GM13976 (cell line): ENCODE measurements at regions not wholly inside any gene's neighbourhood (a gene's known extent, or its start where the extent isn't known, plus 50 kb on each side); places are given as distances from the start of the nearest gene placed in this dataset.

ENCODE experiments used
- DNase-seq: peaks from one replicate; pipeline ENCODE4 v3.0.0; 2012; ENCODE audit warnings: low spot score
- in situ Hi-C: fragments of 300-500 bp; cut with MboI; formaldehyde crosslinking; loops from one replicate; pipeline ENCODE4 v1.12.0; 2022; ENCODE audit warnings: low sequenced_read_pairs, mixed read lengths, inconsistent platforms; ENCODE audit not compliant: unreplicated experiment
- TF ChIP-seq, protein P1 (sequence below): IDR thresholded peaks from 2 replicates; pipeline ENCODE4 v1.5.1; 2012; ENCODE audit warnings: borderline replicate concordance, mild to moderate bottlenecking; ENCODE audit not compliant: insufficient read depth; ENCODE audit errors: extremely low read depth, missing control alignments, control extremely low read depth

DNA sequence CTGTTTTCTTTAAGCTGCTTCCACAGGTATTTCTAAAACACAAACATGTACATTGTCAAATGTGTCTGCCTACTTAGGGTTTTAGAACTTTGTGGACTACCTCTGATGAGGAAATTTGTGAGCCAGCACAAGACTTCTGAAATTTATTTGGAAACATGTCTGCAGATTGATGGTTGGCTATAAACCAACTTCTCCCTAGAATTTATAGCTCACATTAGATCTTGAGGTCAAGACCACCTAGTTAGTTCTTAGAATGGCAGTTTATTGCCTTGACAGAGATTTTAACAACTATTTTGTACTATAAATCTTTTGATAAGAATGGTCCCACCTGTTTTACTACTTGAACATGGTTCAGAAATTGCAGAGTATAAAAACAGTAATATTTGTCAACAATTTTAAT lies 72.7 kb upstream of the AADAT start:
- in situ Hi-C loops, result no loop called here
- TF ChIP-seq, protein P1, sequence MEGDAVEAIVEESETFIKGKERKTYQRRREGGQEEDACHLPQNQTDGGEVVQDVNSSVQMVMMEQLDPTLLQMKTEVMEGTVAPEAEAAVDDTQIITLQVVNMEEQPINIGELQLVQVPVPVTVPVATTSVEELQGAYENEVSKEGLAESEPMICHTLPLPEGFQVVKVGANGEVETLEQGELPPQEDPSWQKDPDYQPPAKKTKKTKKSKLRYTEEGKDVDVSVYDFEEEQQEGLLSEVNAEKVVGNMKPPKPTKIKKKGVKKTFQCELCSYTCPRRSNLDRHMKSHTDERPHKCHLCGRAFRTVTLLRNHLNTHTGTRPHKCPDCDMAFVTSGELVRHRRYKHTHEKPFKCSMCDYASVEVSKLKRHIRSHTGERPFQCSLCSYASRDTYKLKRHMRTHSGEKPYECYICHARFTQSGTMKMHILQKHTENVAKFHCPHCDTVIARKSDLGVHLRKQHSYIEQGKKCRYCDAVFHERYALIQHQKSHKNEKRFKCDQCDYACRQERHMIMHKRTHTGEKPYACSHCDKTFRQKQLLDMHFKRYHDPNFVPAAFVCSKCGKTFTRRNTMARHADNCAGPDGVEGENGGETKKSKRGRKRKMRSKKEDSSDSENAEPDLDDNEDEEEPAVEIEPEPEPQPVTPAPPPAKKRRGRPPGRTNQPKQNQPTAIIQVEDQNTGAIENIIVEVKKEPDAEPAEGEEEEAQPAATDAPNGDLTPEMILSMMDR, result no peak
- no peak for DNase-seq

DNA sequence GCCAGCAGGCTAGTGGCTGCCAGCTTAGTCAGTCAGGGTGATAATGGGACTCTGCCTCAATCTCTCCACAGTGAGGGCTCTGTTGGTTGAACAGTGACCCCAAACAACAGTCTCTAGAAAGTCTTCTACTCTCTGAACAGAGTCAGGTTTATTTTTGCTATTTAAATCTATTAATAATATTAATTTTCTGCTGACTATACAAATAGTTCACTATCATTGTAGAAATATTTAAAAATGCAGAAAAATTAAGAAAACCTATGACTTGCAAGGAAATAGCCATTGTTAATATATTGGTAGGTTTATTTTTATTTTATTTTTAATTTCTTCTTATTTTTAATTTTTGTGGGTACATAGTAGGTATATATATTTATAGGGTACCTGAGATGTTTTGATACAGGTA lies 67.9 kb upstream of the AADAT start:
- no peak for DNase-seq
- TF ChIP-seq, protein P1, result no peak
- in situ Hi-C loops, result no loop called here

DNA sequence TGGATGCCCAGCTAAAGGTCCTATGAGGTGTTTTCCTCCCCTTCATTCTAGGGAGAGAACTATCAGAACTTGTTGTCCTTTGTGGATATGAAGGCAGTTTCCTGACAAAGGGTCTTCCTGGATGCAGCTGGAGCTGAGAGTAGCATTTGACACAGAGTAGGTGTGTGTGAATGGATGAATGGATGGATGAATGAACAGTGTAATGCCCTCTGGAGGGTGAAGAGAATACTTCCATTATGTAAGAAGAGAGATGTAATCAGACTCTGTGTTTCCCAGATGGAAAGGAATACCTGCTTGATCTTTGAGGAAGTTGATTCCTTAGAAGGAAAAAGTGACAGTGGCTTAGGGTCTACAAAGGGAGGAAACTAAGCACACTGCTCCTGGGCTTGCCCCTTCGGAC lies 55.4 kb upstream of the AADAT start:
- TF ChIP-seq, protein P1, result no peak
- DNase-seq, result no peak
- in situ Hi-C loops, result no loop called here

DNA sequence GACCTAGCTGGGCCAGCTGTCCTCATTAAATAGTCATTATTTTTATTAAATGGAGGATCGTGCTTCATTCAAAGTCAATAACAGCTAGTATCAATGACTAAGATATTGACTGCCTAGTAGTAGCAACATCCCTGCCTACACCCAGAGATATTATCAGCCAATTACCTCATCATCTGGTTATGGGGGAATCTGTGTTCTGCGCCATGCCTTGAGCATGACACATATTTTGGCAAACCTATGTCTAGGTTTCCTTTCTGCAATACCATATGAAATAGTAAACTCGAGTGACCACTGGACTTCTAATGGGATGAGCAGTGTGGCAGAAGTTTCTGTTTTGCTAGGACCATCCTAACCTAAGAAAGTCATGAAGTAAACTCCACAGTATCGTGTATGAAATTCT lies 50.0 kb upstream of the AADAT start:
- no peak for DNase-seq
- in situ Hi-C loops, result no loop called here
- TF ChIP-seq, protein P1, result no peak
